Limb (tissue), 2 donors: ENCODE measurements at regions not wholly inside any gene's neighbourhood (a gene's known extent, or its start where the extent isn't known, plus 50 kb on each side); places are given as distances from the start of the nearest gene placed in this dataset.

Experiments used
- DNase-seq, 2 donors: peaks; one replicate each; pipeline ENCODE4 v3.0.0-alpha.2; 2016; ENCODE audit errors: extremely low spot score in 2 of 2

DNA sequence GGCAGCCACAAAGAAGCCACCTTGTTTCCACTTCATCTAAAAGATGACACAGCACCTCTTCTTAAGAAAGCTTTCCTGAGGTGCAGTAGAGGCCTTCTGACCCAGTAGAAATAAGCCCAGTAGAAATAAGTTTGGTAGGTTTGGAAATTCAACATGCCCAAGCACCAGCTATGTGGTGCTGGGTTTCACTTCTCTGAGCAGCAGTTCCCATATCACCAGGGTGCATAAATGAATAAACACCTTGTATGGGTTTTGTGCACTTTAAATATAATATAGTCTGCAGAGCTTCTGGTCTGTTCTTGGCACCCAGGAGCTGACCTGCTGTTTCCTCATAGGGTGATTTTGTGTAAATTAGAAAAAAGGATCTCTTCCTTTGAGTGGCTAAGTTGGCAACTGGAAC, 492.4 kb upstream of the SORCS1 start:
- no peak for DNase-seq

DNA sequence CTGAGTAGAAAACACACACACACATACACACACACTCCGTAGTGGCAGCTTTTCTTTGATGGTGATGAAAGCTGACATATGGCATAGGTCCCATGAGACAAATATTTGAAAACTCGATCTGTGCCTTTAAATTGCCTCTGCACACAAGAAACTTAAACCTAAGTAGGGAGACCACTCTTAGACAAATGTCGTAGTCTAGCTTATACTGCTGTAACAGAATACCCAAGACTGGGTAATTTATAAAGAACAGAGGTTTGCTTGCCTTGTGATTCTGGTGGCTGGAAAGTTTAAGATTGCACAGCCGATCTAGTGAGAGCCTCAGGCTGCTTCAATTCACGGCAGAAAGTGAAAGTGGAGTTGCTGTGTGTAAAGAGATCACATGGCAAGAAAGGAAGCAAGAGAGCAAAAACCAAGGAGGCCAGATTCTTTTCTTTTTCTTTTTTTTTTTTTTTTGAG, 489.4 kb upstream of the SORCS1 start:
- DNase-seq, result peak in 1 of 2 donors; percentile 4

DNA sequence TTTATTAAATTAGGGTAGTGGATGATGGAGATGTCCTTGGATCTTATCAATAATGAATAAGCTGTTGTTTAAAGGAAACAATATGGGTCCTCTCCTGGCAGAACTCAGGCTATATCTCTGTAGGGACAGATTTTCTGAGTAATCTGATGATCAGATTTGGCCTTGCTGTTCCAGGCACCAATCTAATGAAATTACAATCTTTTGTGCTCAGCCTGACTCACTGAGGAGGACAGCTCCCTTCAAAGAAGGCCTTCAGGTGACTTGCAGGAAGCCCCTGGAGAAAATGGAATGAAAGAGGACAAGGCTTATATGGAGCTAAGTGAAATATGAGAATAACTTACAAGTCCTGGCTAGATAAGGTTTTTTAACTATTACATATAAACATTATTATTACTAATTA, 486.4 kb upstream of the SORCS1 start:
- no peak for DNase-seq

DNA sequence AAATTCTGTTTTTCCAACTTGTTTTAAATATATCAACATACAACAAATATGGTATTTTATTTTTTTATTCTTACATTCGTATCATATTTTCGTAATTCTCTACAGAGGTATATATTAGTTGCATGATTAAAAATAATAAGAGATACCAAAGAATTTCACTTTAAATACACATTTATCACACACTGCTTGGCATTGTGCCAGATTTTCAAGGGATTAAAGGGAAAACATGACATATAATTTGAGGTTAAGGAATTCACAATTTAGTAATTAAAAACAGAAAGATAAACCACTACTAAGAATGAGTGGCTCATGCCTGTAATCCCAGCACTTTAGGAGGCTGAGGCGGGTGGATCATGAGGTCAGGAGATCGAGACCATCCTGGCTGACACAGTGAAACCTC, 484.7 kb upstream of the SORCS1 start:
- no peak for DNase-seq

DNA sequence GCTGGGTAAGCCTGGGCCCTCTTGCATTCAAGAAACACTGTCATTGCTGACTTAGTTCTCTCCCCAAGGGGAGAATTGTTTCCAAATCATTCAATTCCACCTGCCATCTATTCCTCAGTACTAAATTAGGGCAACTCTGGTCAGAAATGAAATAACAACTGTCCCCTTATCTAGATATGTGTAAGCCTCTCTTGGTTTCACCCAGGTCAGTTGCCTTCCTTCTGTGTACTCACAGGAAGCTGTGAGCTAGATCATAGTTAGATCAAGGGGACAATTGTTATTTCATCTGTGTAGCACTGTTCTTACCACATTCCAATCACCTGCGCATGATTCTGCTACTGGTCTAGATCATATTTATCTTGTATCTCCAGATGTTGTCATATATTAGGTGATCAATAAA, 483.0 kb upstream of the SORCS1 start:
- no peak for DNase-seq

DNA sequence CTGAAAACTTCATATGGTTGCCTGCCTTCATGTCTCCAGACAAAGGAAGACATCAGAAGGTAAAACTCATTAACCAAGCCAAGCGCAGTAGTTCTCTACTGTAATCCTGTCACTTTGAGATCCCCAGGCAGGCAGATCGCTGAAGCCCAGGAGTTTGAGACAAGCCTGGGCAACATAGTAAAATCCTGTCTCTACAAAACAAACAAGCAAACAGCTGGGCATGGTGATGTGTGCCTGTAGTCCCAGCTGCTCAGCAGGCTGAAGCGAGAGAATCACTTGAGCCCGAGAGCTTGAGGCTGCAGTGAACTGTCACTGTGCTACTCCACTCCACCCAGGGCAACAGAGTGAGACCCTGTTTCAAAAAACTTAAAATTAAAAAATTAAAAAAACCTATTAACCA, 467.4 kb upstream of the SORCS1 start:
- no peak for DNase-seq

DNA sequence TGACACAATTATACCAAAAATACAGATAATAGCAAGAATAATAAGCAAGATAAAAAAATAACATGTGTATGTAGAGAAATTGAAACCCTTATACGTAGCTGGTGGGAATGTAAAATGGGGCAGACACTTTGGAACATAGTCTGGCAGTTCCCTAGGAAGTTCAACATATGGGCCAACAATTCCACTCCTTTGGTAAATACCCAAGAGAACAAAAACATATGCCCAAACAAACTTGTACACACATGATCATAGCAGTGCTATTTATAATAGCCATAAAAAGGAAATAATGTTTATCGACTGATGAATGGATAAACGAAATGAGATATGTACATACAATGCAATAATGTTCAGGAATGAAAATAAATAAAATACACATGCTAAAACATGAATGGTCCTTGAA, 462.4 kb upstream of the SORCS1 start:
- no peak for DNase-seq

DNA sequence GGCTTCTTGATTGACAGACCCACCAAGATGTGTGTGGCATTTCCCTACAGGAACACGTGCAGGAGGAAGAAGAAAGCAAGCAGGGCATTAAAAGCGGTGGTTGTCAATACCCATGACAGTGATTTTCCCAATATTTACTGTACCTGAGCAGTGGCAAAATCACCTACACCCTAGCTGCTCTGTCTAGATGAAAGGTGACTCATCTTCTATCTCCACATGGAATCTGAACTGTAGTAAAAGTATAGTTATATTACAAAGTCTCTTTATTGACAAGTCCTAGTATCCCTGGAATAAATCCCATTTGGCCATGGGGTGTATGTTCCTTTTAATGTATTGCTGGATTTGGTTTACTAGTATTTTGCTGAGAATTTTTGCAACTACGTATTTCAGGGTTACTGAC, 458.8 kb upstream of the SORCS1 start:
- DNase-seq, result no peak

DNA sequence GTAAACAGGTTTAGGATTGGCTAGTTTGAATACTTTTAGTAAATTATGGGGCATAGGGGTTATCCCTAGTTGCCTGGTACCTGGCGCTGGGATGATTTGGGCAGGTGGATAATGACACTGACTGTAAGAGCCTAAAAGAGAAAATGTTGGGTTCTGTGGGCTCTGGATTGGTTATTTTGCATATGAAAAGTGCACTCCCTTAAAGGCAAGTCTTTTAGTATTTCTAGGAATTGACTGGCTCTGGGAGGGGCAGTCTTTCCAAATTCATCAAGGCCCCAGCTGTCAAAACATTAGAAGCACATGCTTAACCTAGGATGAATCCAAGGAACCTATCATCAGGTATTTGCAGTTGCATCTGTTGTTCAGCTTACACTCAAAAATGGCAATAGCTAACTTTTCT, 454.6 kb upstream of the SORCS1 start:
- DNase-seq, result no peak

DNA sequence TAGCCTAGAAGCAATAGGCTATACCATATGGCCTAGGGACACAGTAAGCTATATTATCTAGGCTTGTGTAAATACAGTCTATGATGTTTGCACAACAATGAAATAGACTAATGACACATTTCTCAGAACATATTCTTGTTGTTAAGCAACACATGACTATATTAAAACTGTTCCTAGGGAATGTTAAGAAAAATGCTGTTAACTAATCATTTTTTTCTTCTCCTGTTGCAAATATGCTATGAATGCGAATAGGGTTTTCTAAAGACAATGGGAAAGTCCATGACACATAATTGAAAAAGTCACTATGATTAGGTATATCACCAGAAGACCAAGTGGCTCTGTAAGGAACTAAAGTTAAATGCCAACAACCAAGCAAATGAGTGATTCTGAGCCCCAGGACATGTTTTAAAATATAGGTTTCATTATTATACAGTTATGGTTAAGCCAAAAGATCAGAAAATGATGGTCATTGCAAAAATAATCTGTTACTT, 454.0 kb upstream of the SORCS1 start:
- no peak for DNase-seq

DNA sequence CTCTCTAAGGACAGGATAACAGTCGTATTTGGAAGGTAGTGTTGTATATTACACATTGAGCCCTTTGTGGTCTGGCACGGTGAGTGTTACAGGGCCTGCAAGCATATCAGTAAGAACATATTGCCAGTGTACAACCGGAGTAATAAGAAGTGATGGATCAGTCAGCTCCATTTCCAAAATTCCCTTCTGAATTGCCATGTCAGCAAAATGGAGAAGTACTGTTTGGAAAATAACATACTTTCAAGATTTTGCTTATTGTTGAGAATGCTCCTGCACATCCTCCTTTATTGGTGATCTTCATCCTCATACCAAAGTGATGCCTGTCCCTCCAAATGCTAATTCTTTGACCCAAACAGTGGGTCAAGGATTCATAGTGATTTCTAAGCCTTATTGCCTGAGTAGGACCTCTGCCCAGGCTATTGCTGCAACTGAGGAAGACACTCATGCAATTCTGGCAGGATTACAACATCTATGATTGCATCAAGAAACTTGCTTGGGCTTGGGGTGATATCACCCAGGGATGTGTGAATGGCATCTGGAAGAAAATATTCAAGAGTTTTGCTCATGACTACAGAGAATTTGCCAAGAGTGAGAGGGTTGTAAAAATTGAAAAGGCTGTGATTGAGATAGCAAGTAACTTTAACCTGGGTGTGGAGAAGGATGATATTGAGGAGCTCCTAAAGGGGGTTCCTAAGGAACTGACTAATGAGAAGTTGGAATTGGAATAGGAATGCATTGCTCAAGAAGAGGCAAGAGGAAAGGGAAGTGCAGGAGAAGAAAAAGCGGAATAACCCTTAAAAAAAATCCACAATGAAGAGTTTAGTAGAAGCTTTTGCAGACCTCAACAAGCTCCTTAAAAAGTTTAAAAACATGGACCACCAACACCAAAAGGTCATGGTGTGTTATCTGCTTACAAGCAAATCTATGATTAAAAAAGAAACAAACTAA, 452.2 kb upstream of the SORCS1 start:
- DNase-seq, result no peak

DNA sequence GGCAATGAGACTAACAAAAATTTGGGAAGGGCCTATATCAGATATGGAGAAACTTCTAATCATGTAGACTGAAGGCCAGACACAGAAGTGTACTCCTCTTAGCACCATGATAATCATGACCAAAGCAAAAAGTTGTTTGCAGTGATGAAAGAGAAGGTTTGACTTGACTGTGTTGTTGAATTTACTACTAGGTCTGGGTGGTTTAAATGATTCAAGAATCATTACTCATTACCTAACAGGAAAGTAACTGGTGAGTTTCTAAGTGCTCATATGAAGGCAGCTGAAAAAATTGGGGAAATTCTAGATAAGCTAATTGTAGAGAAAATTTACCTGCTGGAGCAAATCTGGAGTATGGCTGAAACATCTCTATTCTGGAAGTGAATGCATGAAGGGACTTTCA, 451.5 kb upstream of the SORCS1 start:
- DNase-seq, result no peak

DNA sequence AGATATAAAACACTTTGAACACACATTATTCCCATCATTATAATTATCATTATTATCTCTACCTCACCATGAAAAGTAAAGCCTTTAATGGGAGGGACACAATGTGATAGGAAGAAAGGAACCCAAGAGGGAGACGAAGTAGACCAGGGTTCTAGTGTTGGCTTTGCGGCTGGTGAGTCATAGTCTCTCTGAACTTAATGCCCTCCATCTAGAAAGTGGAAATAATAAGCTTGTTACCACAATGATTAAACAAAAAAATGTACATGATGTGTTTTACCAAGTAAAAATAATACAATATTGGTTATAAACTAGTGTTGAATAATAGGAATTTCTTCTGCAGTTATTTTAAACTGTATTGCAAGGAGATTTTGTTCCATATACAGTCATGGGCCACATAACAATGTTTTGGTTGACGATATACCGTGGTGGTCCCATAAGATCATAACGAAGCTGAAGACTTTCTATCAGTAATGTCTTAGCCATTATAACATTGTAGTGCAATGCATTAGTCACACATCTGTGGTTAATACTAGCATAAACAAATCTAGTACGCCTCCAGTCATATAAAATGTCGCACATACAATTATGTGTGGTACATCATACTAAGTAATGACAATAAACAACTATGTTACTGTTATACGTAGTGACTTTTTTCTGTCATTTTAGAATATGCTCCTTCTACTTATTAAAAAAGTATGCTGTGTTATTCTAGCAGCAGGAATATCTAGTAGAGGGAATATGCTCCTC, 450.6 kb upstream of the SORCS1 start:
- no peak for DNase-seq

DNA sequence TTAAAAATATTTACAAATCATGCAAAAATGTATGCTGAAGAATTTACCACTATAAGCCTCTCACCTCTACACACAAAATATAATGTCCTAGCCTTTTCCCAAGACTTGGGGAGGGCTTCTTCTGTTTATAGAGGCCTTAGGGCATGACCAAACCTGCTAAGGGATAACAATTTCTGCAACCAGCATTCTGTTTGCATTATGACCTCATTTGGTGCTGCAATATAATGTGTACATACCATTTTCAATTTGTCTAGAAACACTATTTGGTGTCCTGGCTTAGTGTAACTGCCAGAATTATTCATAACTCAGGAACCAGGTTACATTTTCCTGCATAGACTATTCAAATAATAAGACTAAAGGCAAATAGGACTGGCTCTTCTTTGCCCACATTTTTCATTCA, 446.6 kb upstream of the SORCS1 start:
- DNase-seq, result no peak

DNA sequence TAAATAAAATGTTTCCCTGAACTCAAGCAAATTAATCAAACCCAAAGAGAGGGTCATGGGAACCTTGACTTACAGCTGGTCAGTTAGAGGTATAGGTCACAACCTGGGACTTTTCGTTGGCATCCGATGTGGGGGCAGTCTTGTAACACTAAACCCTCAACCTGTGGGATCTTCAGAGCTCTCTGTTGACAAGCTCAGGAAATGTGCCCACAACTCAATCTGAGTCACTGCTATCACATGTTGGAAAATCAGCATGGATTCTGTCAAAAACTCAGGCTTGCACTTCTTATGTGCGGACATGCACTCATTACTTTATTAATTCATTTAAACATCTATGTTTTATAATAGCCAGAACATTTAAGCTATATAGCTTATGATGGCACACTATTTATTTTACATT, 424.6 kb upstream of the SORCS1 start:
- DNase-seq, result no peak

DNA sequence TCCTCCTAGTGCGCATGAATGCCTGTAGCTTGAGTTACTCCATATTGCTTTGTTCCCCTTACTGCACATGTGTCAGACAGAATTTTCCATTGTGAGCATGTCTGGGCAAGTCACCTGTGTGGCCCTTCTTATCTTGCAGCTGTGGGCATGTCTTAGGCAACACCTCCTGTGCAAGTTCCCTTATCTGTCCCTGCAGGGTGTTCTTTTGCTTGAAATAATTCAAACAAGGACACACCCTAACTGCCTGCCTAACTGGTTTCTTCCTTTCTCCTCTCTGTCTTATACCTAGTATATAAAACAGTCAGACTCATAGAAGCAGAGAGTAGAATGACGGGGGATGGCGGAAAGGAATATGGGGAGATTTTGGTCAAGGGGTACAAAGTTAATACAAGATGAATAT, 421.1 kb upstream of the SORCS1 start:
- no peak for DNase-seq

DNA sequence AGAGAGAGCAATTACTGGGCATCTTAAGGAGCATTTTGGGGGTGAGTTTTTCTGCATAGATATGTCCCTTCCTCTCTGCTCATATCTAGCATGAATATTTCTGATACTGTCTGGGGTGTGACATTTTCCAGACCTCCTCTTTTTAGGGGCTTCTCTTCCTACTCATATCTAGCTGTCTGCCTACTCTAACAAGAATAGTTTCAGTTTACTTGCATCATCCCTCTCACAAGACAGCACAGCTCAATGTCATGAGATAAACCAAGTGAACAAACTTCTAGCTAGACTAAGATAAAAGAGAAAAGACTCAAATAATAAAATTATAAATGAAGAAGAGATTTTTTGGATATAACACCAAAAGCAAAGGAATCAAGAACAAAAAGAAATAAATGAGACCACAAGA, 419.5 kb upstream of the SORCS1 start:
- no peak for DNase-seq

DNA sequence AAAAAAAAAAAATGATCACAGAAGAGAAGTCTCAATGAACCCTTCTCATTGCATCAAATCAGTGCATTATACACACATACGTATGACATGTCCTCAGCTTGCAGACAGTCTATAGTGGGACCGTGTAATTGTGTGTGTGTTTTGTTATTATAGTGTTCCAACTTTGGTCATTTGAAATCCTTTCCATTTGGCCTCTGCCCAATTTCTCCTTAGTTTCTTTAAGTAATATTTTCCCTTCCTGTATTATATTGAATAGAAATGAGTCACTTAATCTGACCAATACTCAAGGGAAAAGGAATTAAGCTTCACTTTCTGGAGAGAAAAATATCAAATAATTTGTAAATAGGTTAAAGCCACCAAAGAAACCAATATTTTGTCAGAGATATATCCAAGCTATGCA, 415.5 kb upstream of the SORCS1 start:
- no peak for DNase-seq

DNA sequence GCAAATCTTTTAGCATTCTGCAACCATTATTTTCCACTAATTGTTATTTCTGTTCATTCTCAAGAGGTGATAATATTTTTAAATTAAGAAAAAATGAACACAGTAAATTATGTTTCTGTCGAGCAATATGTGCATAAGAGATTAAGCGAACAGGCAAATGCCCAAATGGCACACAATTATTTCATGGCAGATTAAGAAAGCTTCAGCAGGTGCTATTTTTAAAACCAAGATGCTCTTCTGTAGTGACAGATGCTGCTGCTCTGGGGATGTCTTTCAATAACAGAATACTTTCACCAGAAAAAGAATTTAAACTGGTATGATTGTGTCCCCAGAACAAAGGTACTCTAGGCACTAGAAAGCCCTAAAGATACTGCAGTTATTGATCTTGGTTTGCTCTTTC, 412.7 kb upstream of the SORCS1 start:
- DNase-seq, result no peak

DNA sequence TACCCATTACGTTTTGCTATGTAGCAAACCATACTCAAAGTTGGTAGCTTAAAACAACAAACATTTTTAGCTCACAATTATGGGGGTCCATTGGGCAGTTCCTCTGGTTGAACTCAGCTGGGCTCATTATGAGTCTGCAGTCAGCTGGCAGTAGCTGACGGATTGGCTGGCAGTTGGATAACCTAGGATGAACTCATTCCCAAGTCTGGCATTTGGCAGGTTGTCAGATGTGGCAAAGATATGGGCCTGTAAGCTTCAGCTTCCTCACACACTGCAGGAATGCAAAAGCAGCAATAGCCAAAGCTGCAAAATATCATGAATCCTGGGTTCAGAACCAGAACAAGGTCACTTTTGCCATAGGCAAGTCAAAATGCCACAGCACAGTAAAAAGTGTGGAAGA, 412.2 kb upstream of the SORCS1 start:
- no peak for DNase-seq

DNA sequence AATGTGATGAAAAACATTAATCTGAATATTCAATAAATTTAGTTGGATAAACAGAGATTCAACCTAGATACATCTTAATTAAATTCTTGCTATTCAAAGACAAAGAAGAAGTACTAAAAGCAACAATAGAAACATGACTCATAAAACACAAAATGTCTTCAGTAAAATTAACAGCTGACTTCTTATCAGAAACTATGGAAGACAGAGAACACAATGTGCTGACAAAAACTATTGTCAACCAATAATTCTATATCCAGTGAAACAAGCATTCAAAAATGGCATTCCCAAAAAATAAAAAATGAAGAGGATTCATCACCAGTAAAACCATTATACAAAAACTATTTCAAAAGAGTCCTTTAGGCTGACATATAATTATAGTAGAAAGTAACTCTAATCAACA, 400.5 kb upstream of the SORCS1 start:
- no peak for DNase-seq

DNA sequence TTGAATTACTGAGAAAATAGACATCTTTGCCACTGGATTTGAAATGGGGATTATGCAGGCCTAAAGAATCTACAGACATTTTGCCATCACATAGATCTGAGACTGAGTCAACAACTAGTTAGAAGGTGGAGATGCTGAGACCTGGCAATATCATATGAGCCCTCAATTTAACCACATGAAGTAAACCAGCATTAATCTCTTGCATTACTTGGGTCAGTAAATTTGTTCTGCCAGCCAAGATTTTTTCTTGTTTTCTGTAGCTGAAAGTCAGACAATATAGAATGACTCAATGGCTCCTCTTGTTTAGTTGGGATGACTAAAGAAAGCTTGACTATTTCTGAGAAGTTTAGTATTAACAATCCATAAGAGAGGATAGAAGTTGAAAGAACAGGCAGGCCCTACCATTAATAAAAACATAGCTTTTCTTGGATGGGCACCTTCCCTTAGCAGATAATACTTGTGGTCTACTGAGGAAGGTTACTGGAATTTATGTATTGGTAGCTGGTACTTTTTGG, 396.7 kb upstream of the SORCS1 start:
- no peak for DNase-seq
